ENCODE measurements at regions not wholly inside any gene's neighbourhood (a gene's known extent, or its start where the extent isn't known, plus 50 kb on each side); places are given as distances from the start of the nearest gene placed in this dataset.

DNA sequence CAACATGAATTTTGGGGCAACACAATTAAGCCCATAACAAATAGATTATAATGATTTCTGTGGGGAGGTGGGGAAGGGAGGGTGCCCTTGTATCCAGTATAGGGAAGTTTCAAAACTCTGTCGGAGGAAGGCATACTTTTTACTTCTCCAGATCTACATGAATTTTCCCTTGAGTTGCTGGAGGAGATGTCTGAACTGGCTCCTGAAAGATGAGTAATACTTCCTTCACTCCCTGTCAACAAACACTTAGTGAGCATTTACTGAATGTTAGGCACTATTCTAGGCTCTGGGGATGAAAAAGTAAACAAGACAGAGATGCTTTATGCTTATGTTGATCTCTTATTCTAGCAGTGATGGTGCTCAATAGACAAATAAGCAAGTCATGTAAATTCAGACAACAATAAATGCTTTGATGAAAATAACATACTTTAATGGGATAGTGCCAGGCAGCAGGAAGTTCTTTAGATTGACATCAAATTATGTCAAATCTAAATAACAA lies 197.9 kb upstream of the ANKH start:
- TF ChIP-seq POLR2A (IDR thresholded peaks at IDR 0.05; ENCODE audit: low read length) = no peak
- TF ChIP-seq GATA1 (IDR thresholded peaks at IDR 0.05; ENCODE audit: low read depth, low read length) = no peak
